SK-N-SH treated with all-trans-retinoic acid at 6 μM for 48 hours (cell line): ENCODE measurements at regions not wholly inside any gene's neighbourhood (a gene's known extent, or its start where the extent isn't known, plus 50 kb on each side); places are given as distances from the start of the nearest gene placed in this dataset.

Source experiments
- ATAC-seq: fragments of 200-7000 bp; cut with Tn5 transposase; 3 replicates; pipeline ENCODE4 v1.9.1; 2020; ENCODE audit warnings: mild to moderate bottlenecking, moderate library complexity
- ARNTL ChIP-seq: fragments of 450-650 bp; formaldehyde crosslinking; IDR thresholded peaks from 2 replicates; pipeline ENCODE4 v1.5.0; 2020; ENCODE audit warnings: low read depth, mild to moderate bottlenecking, moderate library complexity, borderline replicate concordance
- BACH2 ChIP-seq: fragments of 250-450 bp; sonication (Bioruptor Pico); IDR thresholded peaks from 2 replicates; pipeline ENCODE4 v1.9.0; 2021; ENCODE audit warnings: mild to moderate bottlenecking, borderline replicate concordance
- CSDC2 ChIP-seq: fragments of 250-450 bp; sonication (Bioruptor Pico); IDR thresholded peaks from 2 replicates; pipeline ENCODE4 v1.5.0; 2020; ENCODE audit warnings: mild to moderate bottlenecking, moderate library complexity
- CSRNP3 ChIP-seq: fragments of 250-450 bp; sonication (Bioruptor Pico); IDR thresholded peaks from 2 replicates; pipeline ENCODE4 v1.5.1; 2021; ENCODE audit warnings: mild to moderate bottlenecking, moderate library complexity
- ESRRG ChIP-seq: fragments of 250-450 bp; sonication (Bioruptor Pico); IDR thresholded peaks from 2 replicates; pipeline ENCODE4 v1.6.1; 2021; ENCODE audit warnings: mild to moderate bottlenecking
- GLIS3 ChIP-seq: fragments of 250-450 bp; sonication (Bioruptor Pico); IDR thresholded peaks from 2 replicates; pipeline ENCODE4 v1.5.0; 2020; ENCODE audit warnings: mild to moderate bottlenecking, moderate library complexity
- ISL1 ChIP-seq: fragments of 250-450 bp; sonication (Bioruptor Pico); IDR thresholded peaks from 2 replicates; pipeline ENCODE4 v2.1.2; 2022; ENCODE audit warnings: mild to moderate bottlenecking, moderate library complexity
- OSR1 ChIP-seq: fragments of 250-450 bp; sonication (Bioruptor Pico); IDR thresholded peaks from 2 replicates; pipeline ENCODE4 v1.8.0; 2022; ENCODE audit warnings: moderate library complexity, mild to moderate bottlenecking, inconsistent platforms
- PPARA ChIP-seq: fragments of 250-450 bp; sonication (Bioruptor Pico); IDR thresholded peaks from 2 replicates; pipeline ENCODE4 v1.5.0; 2020; ENCODE audit warnings: mild to moderate bottlenecking, borderline replicate concordance
- RARB ChIP-seq: fragments of 250-450 bp; sonication (Bioruptor Pico); IDR thresholded peaks from 2 replicates; pipeline ENCODE4 v1.8.0; 2021; ENCODE audit warnings: mild to moderate bottlenecking, moderate library complexity
- SNAI2 ChIP-seq: fragments of 250-450 bp; sonication (Bioruptor Pico); IDR thresholded peaks from 2 replicates; pipeline ENCODE4 v1.5.0; 2020; ENCODE audit warnings: mild to moderate bottlenecking, moderate library complexity
- TCF4 ChIP-seq: fragments of 250-450 bp; sonication (Bioruptor Pico); IDR thresholded peaks from 2 replicates; pipeline ENCODE4 v1.8.0; 2021; ENCODE audit warnings: mild to moderate bottlenecking, moderate library complexity, borderline replicate concordance
- TOX ChIP-seq: fragments of 250-450 bp; sonication (Bioruptor Pico); IDR thresholded peaks from 2 replicates; pipeline ENCODE4 v1.8.0; 2021; ENCODE audit warnings: mild to moderate bottlenecking, moderate library complexity, borderline replicate concordance
- TSHZ2 ChIP-seq: fragments of 250-450 bp; sonication (Bioruptor Pico); IDR thresholded peaks from 2 replicates; pipeline ENCODE4 v1.5.0; 2020; ENCODE audit warnings: mild to moderate bottlenecking, moderate library complexity
- ZC3H10 ChIP-seq: fragments of 250-450 bp; sonication (Bioruptor Pico); IDR thresholded peaks from 2 replicates; pipeline ENCODE4 v1.5.1; 2021; ENCODE audit warnings: mild to moderate bottlenecking, moderate library complexity
- ZFP3 ChIP-seq: fragments of 250-450 bp; sonication (Bioruptor Pico); IDR thresholded peaks from 2 replicates; pipeline ENCODE4 v1.5.0; 2020; ENCODE audit warnings: mild to moderate bottlenecking, moderate library complexity
- ZFP30 ChIP-seq: fragments of 450-650 bp; formaldehyde crosslinking; IDR thresholded peaks from 2 replicates; pipeline ENCODE4 v1.5.0; 2022; ENCODE audit warnings: mild to moderate bottlenecking, moderate library complexity
- ZNF565 ChIP-seq: fragments of 450-650 bp; formaldehyde crosslinking; conservative IDR thresholded peaks from 2 replicates; pipeline ENCODE4 v1.5.0; 2020; ENCODE audit warnings: low read depth, mild to moderate bottlenecking, moderate library complexity
- ZNF70 ChIP-seq: fragments of 450-650 bp; formaldehyde crosslinking; IDR thresholded peaks from 2 replicates; pipeline ENCODE4 v1.5.0; 2020; ENCODE audit warnings: mild to moderate bottlenecking, moderate library complexity
- ZNF8 ChIP-seq: fragments of 450-650 bp; formaldehyde crosslinking; IDR thresholded peaks from 2 replicates; pipeline ENCODE4 v1.5.0; 2020; ENCODE audit warnings: mild to moderate bottlenecking, moderate library complexity
- TF ChIP-seq, protein P1 (sequence below): fragments of 250-450 bp; sonication (Bioruptor Pico); IDR thresholded peaks from 2 replicates; pipeline ENCODE4 v1.5.1; 2020; ENCODE audit warnings: low read depth, mild to moderate bottlenecking, moderate library complexity
- TF ChIP-seq, protein P2 (sequence below): fragments of 250-450 bp; sonication (Bioruptor Pico); IDR thresholded peaks from 2 replicates; pipeline ENCODE4 v1.8.0; 2020; ENCODE audit warnings: mild to moderate bottlenecking, moderate library complexity, borderline replicate concordance
- TF ChIP-seq, protein P3 (sequence below): fragments of 250-450 bp; sonication (Bioruptor Pico); IDR thresholded peaks from 2 replicates; pipeline ENCODE4 v1.8.0; 2021; ENCODE audit warnings: low read depth, mild to moderate bottlenecking, moderate library complexity, borderline replicate concordance

- TF ChIP-seq OSR1 (CRISPR knock-in tag) (no peak), ZFP3 (CRISPR knock-in tag) (no peak), ESRRG (CRISPR knock-in tag) (no peak), TOX (CRISPR knock-in tag) (no peak), BACH2 (CRISPR knock-in tag) (no peak), SNAI2 (CRISPR knock-in tag) (no peak), ISL1 (CRISPR knock-in tag) (no peak), ARNTL (CRISPR knock-in tag) (no peak), CSDC2 (CRISPR knock-in tag) (no peak), GLIS3 (no peak), PPARA (no peak), ZNF70 (no peak), RARB (no peak), ZFP30 (CRISPR knock-in tag) (no peak), TSHZ2 (CRISPR knock-in tag) (no peak), CSRNP3 (CRISPR knock-in tag) (no peak), TCF4 (CRISPR knock-in tag) (no peak), ZC3H10 (CRISPR knock-in tag) (no peak)
- TF ChIP-seq, protein P1, sequence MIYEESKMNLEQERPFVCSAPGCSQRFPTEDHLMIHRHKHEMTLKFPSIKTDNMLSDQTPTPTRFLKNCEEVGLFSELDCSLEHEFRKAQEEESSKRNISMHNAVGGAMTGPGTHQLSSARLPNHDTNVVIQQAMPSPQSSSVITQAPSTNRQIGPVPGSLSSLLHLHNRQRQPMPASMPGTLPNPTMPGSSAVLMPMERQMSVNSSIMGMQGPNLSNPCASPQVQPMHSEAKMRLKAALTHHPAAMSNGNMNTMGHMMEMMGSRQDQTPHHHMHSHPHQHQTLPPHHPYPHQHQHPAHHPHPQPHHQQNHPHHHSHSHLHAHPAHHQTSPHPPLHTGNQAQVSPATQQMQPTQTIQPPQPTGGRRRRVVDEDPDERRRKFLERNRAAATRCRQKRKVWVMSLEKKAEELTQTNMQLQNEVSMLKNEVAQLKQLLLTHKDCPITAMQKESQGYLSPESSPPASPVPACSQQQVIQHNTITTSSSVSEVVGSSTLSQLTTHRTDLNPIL (CRISPR knock-in tag): no peak
- TF ChIP-seq, protein P2, sequence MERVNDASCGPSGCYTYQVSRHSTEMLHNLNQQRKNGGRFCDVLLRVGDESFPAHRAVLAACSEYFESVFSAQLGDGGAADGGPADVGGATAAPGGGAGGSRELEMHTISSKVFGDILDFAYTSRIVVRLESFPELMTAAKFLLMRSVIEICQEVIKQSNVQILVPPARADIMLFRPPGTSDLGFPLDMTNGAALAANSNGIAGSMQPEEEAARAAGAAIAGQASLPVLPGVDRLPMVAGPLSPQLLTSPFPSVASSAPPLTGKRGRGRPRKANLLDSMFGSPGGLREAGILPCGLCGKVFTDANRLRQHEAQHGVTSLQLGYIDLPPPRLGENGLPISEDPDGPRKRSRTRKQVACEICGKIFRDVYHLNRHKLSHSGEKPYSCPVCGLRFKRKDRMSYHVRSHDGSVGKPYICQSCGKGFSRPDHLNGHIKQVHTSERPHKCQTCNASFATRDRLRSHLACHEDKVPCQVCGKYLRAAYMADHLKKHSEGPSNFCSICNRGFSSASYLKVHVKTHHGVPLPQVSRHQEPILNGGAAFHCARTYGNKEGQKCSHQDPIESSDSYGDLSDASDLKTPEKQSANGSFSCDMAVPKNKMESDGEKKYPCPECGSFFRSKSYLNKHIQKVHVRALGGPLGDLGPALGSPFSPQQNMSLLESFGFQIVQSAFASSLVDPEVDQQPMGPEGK (CRISPR knock-in tag): no peak
- no peak for ATAC-seq
Measured at GRCh38 chr1:79285667-79286066, 279.1 kb upstream of the ADGRL4 start.

DNA sequence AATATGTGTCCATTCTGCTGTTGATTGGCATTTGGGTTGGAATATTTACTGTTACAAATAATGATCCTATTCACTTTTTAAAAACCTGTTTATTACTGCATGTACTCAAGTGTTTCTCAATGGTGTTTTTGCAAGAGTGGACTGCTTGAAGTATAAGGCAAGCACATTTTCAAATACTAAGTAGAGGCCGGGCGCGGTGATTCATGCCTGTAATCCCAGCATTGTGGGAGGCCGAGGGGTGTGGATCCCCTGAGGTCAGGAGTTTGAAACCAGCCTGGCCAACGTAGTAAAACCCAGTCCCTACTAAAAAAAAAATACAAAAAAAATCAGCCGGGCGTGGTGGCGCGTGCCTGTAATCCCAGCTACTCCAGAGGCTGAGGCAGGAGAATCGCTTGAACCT, 276.9 kb upstream of the ADGRL4 start:
- TF ChIP-seq, protein P3, sequence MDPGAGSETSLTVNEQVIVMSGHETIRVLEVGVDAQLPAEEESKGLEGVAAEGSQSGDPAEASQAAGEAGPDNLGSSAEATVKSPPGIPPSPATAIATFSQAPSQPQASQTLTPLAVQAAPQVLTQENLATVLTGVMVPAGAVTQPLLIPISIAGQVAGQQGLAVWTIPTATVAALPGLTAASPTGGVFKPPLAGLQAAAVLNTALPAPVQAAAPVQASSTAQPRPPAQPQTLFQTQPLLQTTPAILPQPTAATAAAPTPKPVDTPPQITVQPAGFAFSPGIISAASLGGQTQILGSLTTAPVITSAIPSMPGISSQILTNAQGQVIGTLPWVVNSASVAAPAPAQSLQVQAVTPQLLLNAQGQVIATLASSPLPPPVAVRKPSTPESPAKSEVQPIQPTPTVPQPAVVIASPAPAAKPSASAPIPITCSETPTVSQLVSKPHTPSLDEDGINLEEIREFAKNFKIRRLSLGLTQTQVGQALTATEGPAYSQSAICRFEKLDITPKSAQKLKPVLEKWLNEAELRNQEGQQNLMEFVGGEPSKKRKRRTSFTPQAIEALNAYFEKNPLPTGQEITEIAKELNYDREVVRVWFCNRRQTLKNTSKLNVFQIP (CRISPR knock-in tag): no peak
- no peak for TF ChIP-seq ZFP30 (CRISPR knock-in tag)
- TF ChIP-seq OSR1 (CRISPR knock-in tag): no peak
- no peak for TF ChIP-seq CSDC2 (CRISPR knock-in tag)
- TF ChIP-seq TSHZ2 (CRISPR knock-in tag): no peak
- no peak for TF ChIP-seq ZC3H10 (CRISPR knock-in tag)
- no peak for TF ChIP-seq GLIS3
- TF ChIP-seq, protein P2 (CRISPR knock-in tag): no peak
- no peak for TF ChIP-seq ZNF8
- no peak for TF ChIP-seq PPARA
- TF ChIP-seq ZNF565 (CRISPR knock-in tag): no peak
- no peak for TF ChIP-seq CSRNP3 (CRISPR knock-in tag)
- no peak for TF ChIP-seq BACH2 (CRISPR knock-in tag)
- no peak for TF ChIP-seq ZNF70
- TF ChIP-seq TOX (CRISPR knock-in tag): no peak
- TF ChIP-seq RARB: no peak
- no peak for ATAC-seq
